ENCODE measurements at regions not wholly inside any gene's neighbourhood (a gene's known extent, or its start where the extent isn't known, plus 50 kb on each side); places are given as distances from the start of the nearest gene placed in this dataset.

GRCh38 chr22:49406879-49407587 lies 420.6 kb downstream of the BRD1 start:
- no peak overlapping the region for H3K4me3 ChIP-seq (ENCODE audit: low read depth, low read length)
- TF ChIP-seq, protein P1, sequence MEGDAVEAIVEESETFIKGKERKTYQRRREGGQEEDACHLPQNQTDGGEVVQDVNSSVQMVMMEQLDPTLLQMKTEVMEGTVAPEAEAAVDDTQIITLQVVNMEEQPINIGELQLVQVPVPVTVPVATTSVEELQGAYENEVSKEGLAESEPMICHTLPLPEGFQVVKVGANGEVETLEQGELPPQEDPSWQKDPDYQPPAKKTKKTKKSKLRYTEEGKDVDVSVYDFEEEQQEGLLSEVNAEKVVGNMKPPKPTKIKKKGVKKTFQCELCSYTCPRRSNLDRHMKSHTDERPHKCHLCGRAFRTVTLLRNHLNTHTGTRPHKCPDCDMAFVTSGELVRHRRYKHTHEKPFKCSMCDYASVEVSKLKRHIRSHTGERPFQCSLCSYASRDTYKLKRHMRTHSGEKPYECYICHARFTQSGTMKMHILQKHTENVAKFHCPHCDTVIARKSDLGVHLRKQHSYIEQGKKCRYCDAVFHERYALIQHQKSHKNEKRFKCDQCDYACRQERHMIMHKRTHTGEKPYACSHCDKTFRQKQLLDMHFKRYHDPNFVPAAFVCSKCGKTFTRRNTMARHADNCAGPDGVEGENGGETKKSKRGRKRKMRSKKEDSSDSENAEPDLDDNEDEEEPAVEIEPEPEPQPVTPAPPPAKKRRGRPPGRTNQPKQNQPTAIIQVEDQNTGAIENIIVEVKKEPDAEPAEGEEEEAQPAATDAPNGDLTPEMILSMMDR (IDR thresholded peaks at IDR 0.05; ENCODE audit: low read depth, low read length, missing control alignments), result no peak
- in situ Hi-C loops (cut with HindIII; ENCODE audit: low sequenced_read_pairs), result no loop called here
- DNase-seq (ENCODE audit: low read depth), result no peak

GRCh38 chr22:49406047-49406650 lies 421.5 kb downstream of the BRD1 start:
- no peak overlapping the region for H3K4me3 ChIP-seq (ENCODE audit: low read depth, low read length)
- TF ChIP-seq, protein P1 (IDR thresholded peaks at IDR 0.05; ENCODE audit: low read depth, low read length, missing control alignments), result no peak
- in situ Hi-C loops (cut with HindIII; ENCODE audit: low sequenced_read_pairs), result no loop called here
- DNase-seq (ENCODE audit: low read depth), result no peak

GRCh38 chr22:49405590-49405989 lies 422.1 kb downstream of the BRD1 start:
- no peak overlapping the region for H3K4me3 ChIP-seq (ENCODE audit: low read depth, low read length)
- in situ Hi-C loops (cut with HindIII; ENCODE audit: low sequenced_read_pairs), result no loop called here
- DNase-seq (ENCODE audit: low read depth), result no peak
- TF ChIP-seq, protein P1 (IDR thresholded peaks at IDR 0.05; ENCODE audit: low read depth, low read length, missing control alignments), result no peak

DNA sequence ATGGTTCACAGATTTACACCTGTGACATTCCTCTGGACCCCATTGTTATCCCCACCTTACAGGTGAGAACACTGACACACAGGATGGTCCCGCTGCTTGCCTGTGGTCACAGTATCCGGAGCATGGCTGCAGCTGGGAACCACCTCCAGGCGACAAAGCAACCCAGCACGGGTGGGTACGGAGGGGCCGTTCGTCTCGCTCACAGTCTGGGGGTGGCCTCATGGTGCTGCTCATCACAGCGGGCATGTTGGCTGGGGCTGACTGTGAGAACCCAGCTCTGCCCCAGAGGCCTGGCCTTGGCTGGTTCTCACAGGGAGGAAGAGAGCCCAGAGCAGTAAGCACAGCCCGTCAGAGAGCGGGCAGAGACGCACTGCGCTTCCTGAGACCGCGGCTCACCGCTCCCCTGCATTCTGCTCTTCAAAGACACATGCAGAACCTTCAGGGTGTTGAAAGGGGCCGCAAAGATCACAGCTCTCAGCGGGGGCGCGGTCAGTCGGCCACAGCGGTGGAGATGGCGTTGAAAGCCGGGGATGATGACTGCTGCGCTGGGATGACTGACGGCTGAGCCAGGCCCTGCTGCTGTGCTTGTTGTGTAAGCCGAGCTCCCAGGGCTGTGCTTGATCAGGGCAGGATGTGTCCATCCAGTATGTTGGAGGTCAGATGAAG lies 423.0 kb downstream of the BRD1 start:
- DNase-seq (ENCODE audit: low read depth), result no peak
- in situ Hi-C loops (cut with HindIII; ENCODE audit: low sequenced_read_pairs), result no loop called here
- TF ChIP-seq, protein P1 (IDR thresholded peaks at IDR 0.05; ENCODE audit: low read depth, low read length, missing control alignments), result no peak
- H3K4me3 ChIP-seq (ENCODE audit: low read depth, low read length), result no peak overlapping the region

DNA sequence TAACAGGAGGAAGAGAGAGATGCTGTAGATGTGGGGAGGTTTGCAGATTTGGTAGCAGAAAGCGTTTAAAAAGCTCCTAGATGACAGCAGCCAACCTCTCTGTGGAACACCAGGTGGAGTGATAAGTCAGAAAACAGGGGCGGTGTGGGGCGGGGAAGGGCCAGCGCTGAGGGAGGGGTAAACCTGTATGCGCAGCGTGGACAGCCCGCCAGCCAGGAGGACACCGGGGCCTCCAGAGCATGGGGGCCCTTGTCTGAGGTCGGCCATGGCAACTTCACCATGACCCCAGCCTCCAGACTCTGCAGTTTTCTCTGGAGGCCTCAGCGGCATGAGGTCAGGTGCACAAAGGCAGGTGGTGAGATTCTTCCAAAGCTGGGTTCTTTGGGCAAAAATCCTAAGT lies 423.7 kb downstream of the BRD1 start:
- DNase-seq (ENCODE audit: low read depth), result no peak
- in situ Hi-C loops (cut with HindIII; ENCODE audit: low sequenced_read_pairs), result no loop called here
- H3K4me3 ChIP-seq (ENCODE audit: low read depth, low read length), result no peak overlapping the region
- TF ChIP-seq, protein P1 (IDR thresholded peaks at IDR 0.05; ENCODE audit: low read depth, low read length, missing control alignments), result no peak

- TF ChIP-seq, protein P1 (IDR thresholded peaks at IDR 0.05; ENCODE audit: low read depth, low read length, missing control alignments), result no peak
- DNase-seq (ENCODE audit: low read depth), result no peak
- in situ Hi-C loops (cut with HindIII; ENCODE audit: low sequenced_read_pairs), result no loop called here
- no peak overlapping the region for H3K4me3 ChIP-seq (ENCODE audit: low read depth, low read length)
These were observed 424.6 kb downstream of the BRD1 start for GRCh38 chr22:49403102-49403501.
